Fibroblast of skin of left quadriceps (primary cell): ENCODE measurements at regions not wholly inside any gene's neighbourhood (a gene's known extent, or its start where the extent isn't known, plus 50 kb on each side); places are given as distances from the start of the nearest gene placed in this dataset.

Experiments
- DNase-seq, 2 experiments: peaks; one replicate each; pipeline ENCODE4 v3.0.0-alpha.2; 2013; ENCODE audit warnings: low read depth in 2 of 2

- DNase-seq, result no peak
These were observed 209.2 kb downstream of the MATN1 start for GRCh38 chr1:30514137-30514654.

- no peak for DNase-seq
These were observed 209.8 kb downstream of the MATN1 start for GRCh38 chr1:30513396-30514136.

- no peak for DNase-seq
These were observed 210.5 kb downstream of the MATN1 start for GRCh38 chr1:30512914-30513265.

GRCh38 chr1:30511991-30512913, 211.1 kb downstream of the MATN1 start:
- DNase-seq, result peak in 1 of 2 experiments; percentile 13

GRCh38 chr1:30511563-30511962, 211.8 kb downstream of the MATN1 start:
- no peak for DNase-seq

- no peak for DNase-seq
These were observed 212.3 kb downstream of the MATN1 start for GRCh38 chr1:30511106-30511505.

- no peak for DNase-seq
These were observed 213.7 kb downstream of the MATN1 start for GRCh38 chr1:30509670-30510069.

GRCh38 chr1:30508611-30509010, 214.8 kb downstream of the MATN1 start:
- no peak for DNase-seq

GRCh38 chr1:30508175-30508448, 215.3 kb downstream of the MATN1 start:
- DNase-seq, result no peak

GRCh38 chr1:30507401-30508174, 215.8 kb downstream of the MATN1 start:
- DNase-seq, result no peak

GRCh38 chr1:30507016-30507312, 216.4 kb downstream of the MATN1 start:
- no peak for DNase-seq

GRCh38 chr1:30506291-30507015, 216.9 kb downstream of the MATN1 start:
- DNase-seq, result no peak

GRCh38 chr1:30505853-30506252, 217.5 kb downstream of the MATN1 start:
- DNase-seq, result no peak

GRCh38 chr1:30492451-30492850, 230.9 kb downstream of the MATN1 start:
- no peak for DNase-seq

GRCh38 chr1:30491831-30492230, 231.6 kb downstream of the MATN1 start:
- DNase-seq, result no peak

- no peak for DNase-seq
These were observed 232.8 kb downstream of the MATN1 start for GRCh38 chr1:30490554-30491053.

GRCh38 chr1:30489737-30490389, 233.5 kb downstream of the MATN1 start:
- no peak for DNase-seq

GRCh38 chr1:30488324-30488913, 235.0 kb downstream of the MATN1 start:
- no peak for DNase-seq

GRCh38 chr1:30487042-30487441, 236.3 kb downstream of the MATN1 start:
- no peak for DNase-seq

- DNase-seq, result no peak
These were observed 238.3 kb downstream of the MATN1 start for GRCh38 chr1:30485072-30485471.

GRCh38 chr1:30484668-30485067, 238.7 kb downstream of the MATN1 start:
- DNase-seq, result no peak
